Panc1 (cell line): ENCODE measurements at regions not wholly inside any gene's neighbourhood (a gene's known extent, or its start where the extent isn't known, plus 50 kb on each side); places are given as distances from the start of the nearest gene placed in this dataset.
A peak's percentile ranks its signal among the peaks of the same experiment; 100 is the strongest.
"Not testable (repeated sequence)": the region's sequence is repeated elsewhere in the genome, so short reads cannot be mapped to it uniquely, and the experiment has no call there.

ENCODE experiments used
- ATAC-seq: fragments of 200-7000 bp; cut with Tn5 transposase; 2 replicates; pipeline ENCODE4 v1.9.1; 2020; ENCODE audit warnings: mild to moderate bottlenecking, moderate library complexity
- BruUV-seq: library from RNA; stranded (reverse); fragments of 400-500 nt; replicated peaks from 2 replicates; lab custom pipeline; 2021; lab: Mats Ljungman, UMichigan
- CTCF ChIA-PET: fragments of 300-600 bp; sonication (Branson Sonifier 250); formaldehyde crosslinking; loops from one replicate; lab custom pipeline; 2022; ENCODE audit warnings: antibody characterized with exemption; lab: Charles Lee
- POLR2A ChIA-PET: fragments of 300-600 bp; sonication (Branson Sonifier 250); formaldehyde crosslinking; loops from one replicate; lab custom pipeline; 2022; ENCODE audit warnings: antibody characterized with exemption; lab: Charles Lee
- DNase-seq: peaks from one replicate; pipeline ENCODE4 v3.0.0-alpha.2; 2010; ENCODE audit warnings: low read depth, low spot score
- H3K27ac ChIP-seq: 2 replicates; pipeline ENCODE4 v1.5.1; 2011; ENCODE audit warnings: mild to moderate bottlenecking, low read length, inconsistent platforms
- H3K27me3 ChIP-seq: fragments of 200-500 bp; sonication (Bioruptor generic); 2 replicates; pipeline ENCODE4 v1.6.0; 2014; ENCODE audit warnings: low read length, inconsistent platforms; ENCODE audit not compliant: control insufficient read depth, insufficient read depth
- H3K36me3 ChIP-seq: fragments of 200-500 bp; sonication (Bioruptor generic); 2 replicates; pipeline ENCODE4 v1.5.1; 2014; ENCODE audit warnings: inconsistent platforms, mild to moderate bottlenecking, low read length, moderate library complexity; ENCODE audit not compliant: control insufficient read depth, insufficient read depth
- H3K4me1 ChIP-seq: 2 replicates; pipeline ENCODE4 v1.5.1; 2011; ENCODE audit warnings: inconsistent platforms, mild to moderate bottlenecking, low read length, moderate library complexity; ENCODE audit not compliant: control insufficient read depth, insufficient read depth
- H3K4me3 ChIP-seq, 2 experiments: 2 replicates each; pipeline ENCODE4 v1.5.1; 2011 to 2012; ENCODE audit warnings: low read depth in 2 of 2, low read length in 2 of 2, mild to moderate bottlenecking in 2 of 2, inconsistent platforms in 1 of 2, moderate library complexity in 1 of 2
- H3K9me3 ChIP-seq: fragments of 200-500 bp; sonication (Bioruptor generic); 2 replicates; pipeline ENCODE4 v1.5.1; 2014; ENCODE audit warnings: low read depth, mild to moderate bottlenecking, inconsistent platforms, low read length, moderate library complexity; ENCODE audit not compliant: control insufficient read depth, insufficient read depth
- CTCF ChIP-seq: fragments of 450-650 bp; IDR thresholded peaks from 2 replicates; pipeline ENCODE4 v1.5.1; 2017; ENCODE audit warnings: mild to moderate bottlenecking
- POLR2AphosphoS5 ChIP-seq: IDR thresholded peaks from 2 replicates; pipeline ENCODE4 v1.6.1; 2012; ENCODE audit warnings: mild to moderate bottlenecking, low read depth, low read length, moderate library complexity
- REST ChIP-seq, 2 experiments: IDR thresholded peaks; 2 replicates each; pipeline ENCODE4 v1.6.1; 2011 to 2012; ENCODE audit warnings: low read depth in 2 of 2, control low read depth in 1 of 2, low read length in 1 of 2, mild to moderate bottlenecking in 1 of 2, moderate library complexity in 1 of 2; ENCODE audit not compliant: insufficient read depth in 1 of 2
- SIN3A ChIP-seq: IDR thresholded peaks from 2 replicates; pipeline ENCODE4 v1.6.1; 2012; ENCODE audit warnings: low read depth, mild to moderate bottlenecking, low read length, moderate library complexity, borderline replicate concordance; ENCODE audit not compliant: insufficient read depth
- TCF7L2 ChIP-seq: IDR thresholded peaks from 2 replicates; pipeline ENCODE4 v1.6.1; 2011; ENCODE audit warnings: mild to moderate bottlenecking, low read depth, low read length, inconsistent platforms
- in situ Hi-C: cut with HindIII; loops from 2 replicates; pipeline ENCODE4 v1.10.0; 2016; ENCODE audit warnings: low sequenced_read_pairs, low pct_unique_long_range_greater_than_20kb
- intact Hi-C: fragments of 100-400 bp; cut with micrococcal nuclease; formaldehyde crosslinking; loops from one replicate; pipeline ENCODE4 v1.10.0; 2022; ENCODE audit not compliant: unreplicated experiment

GRCh38 chr4:132114885-132115284, 1034.2 kb upstream of the PCDH10 start:
- Histone ChIP-seq H3K4me1 (no peaks in the 10 kb centered on the region), H3K9me3 (no peaks in the 10 kb centered on the region), H3K27me3 (no peaks in the 10 kb centered on the region), H3K36me3 (no peaks in the 10 kb centered on the region), H3K27ac (no peak overlapping the region), H3K4me3 (no peak overlapping the region)
- ChIA-PET POLR2A (no interaction called here), CTCF (no interaction called here)
- intact Hi-C loops (no loop called here), in situ Hi-C loops (no loop called here)
- BruUV-seq: no TSS peak
- no peak for ATAC-seq
- TF ChIP-seq SIN3A (no peak), TCF7L2 (no peak), REST (IDR thresholded peaks at IDR 0.05; ENCODE audit: insufficient read depth in 1 of 2, low read depth in 2 of 2, low read length in 1 of 2) (no peak), POLR2AphosphoS5 (no peak), CTCF (no peak)
- no peak for DNase-seq

- H3K4me3 ChIP-seq, H3K27ac ChIP-seq, H3K9me3 ChIP-seq, POLR2A ChIA-PET, intact Hi-C loops, H3K36me3 ChIP-seq, H3K4me1 ChIP-seq, DNase-seq, ATAC-seq, H3K27me3 ChIP-seq, BruUV-seq, in situ Hi-C loops, CTCF ChIA-PET: not testable (repeated sequence)
Measured at GRCh38 chr4:132122741-132123140, 1026.4 kb upstream of the PCDH10 start.

GRCh38 chr4:132123870-132124623, 1025.0 kb upstream of the PCDH10 start:
- no peaks in the 10 kb centered on the region for H3K27me3 ChIP-seq
- H3K4me1 ChIP-seq: no peaks in the 10 kb centered on the region
- H3K9me3 ChIP-seq: no peaks in the 10 kb centered on the region
- peak; percentile 71 for ATAC-seq
- ChIA-PET CTCF (no interaction called here), POLR2A (no interaction called here)
- H3K4me3 ChIP-seq: peak overlapping the region; percentile 55 to 59
- no TSS peak for BruUV-seq
- intact Hi-C loops: no loop called here
- in situ Hi-C loops: no loop called here
- peak; percentile 13 for DNase-seq
- TF ChIP-seq CTCF: no peak
- TF ChIP-seq POLR2AphosphoS5: no peak
- no peak for TF ChIP-seq REST (IDR thresholded peaks at IDR 0.05; ENCODE audit: insufficient read depth in 1 of 2, low read depth in 2 of 2, low read length in 1 of 2)
- no peak for TF ChIP-seq TCF7L2
- TF ChIP-seq SIN3A: no peak
- no peaks in the 10 kb centered on the region for H3K36me3 ChIP-seq
- peak overlapping the region; percentile 80 for H3K27ac ChIP-seq
